ENCODE measurements at regions not wholly inside any gene's neighbourhood (a gene's known extent, or its start where the extent isn't known, plus 50 kb on each side); places are given as distances from the start of the nearest gene placed in this dataset.

DNA sequence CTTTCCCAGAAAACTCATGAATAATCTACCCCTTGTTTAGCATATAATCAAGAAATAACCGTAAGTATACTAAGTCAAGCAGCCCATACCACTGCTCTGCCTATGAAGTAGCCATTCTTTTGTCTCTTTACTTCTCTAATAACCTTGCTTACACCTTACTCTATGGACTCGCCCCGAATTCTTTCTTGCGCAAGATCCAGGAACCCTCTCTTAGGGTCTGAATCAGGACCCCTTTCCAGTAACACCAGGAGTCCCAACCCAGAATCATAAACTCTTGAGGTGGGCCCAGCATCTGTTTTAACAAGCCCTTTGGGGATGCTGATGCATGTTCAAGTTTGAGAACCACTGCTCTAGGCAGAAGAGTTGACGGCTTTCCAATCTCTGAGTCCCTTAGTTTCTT lies 119.6 kb downstream of the BEND2 start:
- Histone ChIP-seq H3K18ac (ENCODE audit: insufficient read length, low read depth, low read length) (no peak overlapping the region), H3K9me3 (ENCODE audit: control insufficient read depth, low read depth, low read length) (peaks cover 41% of the 10 kb centered on the region), H3K79me1 (ENCODE audit: insufficient read depth, low read depth, low read length, poor library complexity, severe bottlenecking) (no peaks in the 10 kb centered on the region), H2AK5ac (ENCODE audit: insufficient read length, low read length) (no peak overlapping the region), H4K20me1 (ENCODE audit: control insufficient read depth, insufficient read depth, insufficient read length) (no peaks in the 10 kb centered on the region), H3K9ac (ENCODE audit: extremely low read depth, insufficient read length, low read length) (no peak overlapping the region), H2AFZ (ENCODE audit: low read length) (no peak overlapping the region), H3K23ac (ENCODE audit: insufficient read length, low read depth, low read length) (no peak overlapping the region), H2BK12ac (ENCODE audit: insufficient read length, low read depth, low read length) (no peak overlapping the region), H3K4me2 (ENCODE audit: insufficient read depth, insufficient read length, low read length) (no peak overlapping the region), H3T11ph (ENCODE audit: low read length) (no peak overlapping the region), H3K4me1 (ENCODE audit: insufficient read depth, low read length) (no peaks in the 10 kb centered on the region; the same call in 1 of the 2 replicates), H3K56ac (ENCODE audit: insufficient read length, low read depth, low read length) (no peak overlapping the region), H2BK15ac (ENCODE audit: low read depth, low read length) (no peak overlapping the region), H3K14ac (ENCODE audit: insufficient read depth, low read length) (no peak overlapping the region), H3K27ac (ENCODE audit: insufficient read length, low read depth, low read length) (no peak overlapping the region), H2BK20ac (ENCODE audit: low read depth, low read length, poor library complexity, severe bottlenecking) (no peak overlapping the region), H4K8ac (replicated peaks; ENCODE audit: insufficient read length, low read depth, low read length) (no peak overlapping the region), H3K27me3 (ENCODE audit: insufficient read depth, low read length) (no peaks in the 10 kb centered on the region), H2BK5ac (ENCODE audit: insufficient read length, low read length) (no peak overlapping the region), H3K4ac (ENCODE audit: low read depth, low read length) (no peak overlapping the region), H2BK120ac (ENCODE audit: low read depth, low read length, poor library complexity, severe bottlenecking) (no peak overlapping the region), H3K23me2 (ENCODE audit: insufficient read length, low read depth, low read length, poor library complexity, severe bottlenecking) (no peaks in the 10 kb centered on the region), H4K5ac (ENCODE audit: insufficient read length, low read depth, low read length) (no peak overlapping the region), H4K91ac (ENCODE audit: insufficient read length, low read depth, low read length) (no peak overlapping the region), H3K79me2 (ENCODE audit: insufficient read depth, low read length) (no peaks in the 10 kb centered on the region; the same call in 1 of the 2 replicates)
- H3K9me3 Mint-ChIP-seq = peaks cover 70 to 73% of the 10 kb centered on the region in 2 experiments
- no CpG with 5 or more reads among the region's 5 CpGs for WGBS (ENCODE audit: extremely low coverage, insufficient read length, low lambda C conversion rate)
- no peak for DNase-seq
- peaks cover 15 to 29% of the 10 kb centered on the region in 2 experiments for H3K4me1 Mint-ChIP-seq
- peaks cover 1% of the 10 kb centered on the region for H3K27me3 Mint-ChIP-seq (ENCODE audit: low read depth)
- H3K27ac Mint-ChIP-seq = no peak overlapping the region
- TF ChIP-seq CTCF (conservative IDR thresholded peaks at IDR 0.05) = no peak
- H3K36me3 Mint-ChIP-seq (ENCODE audit: insufficient read depth in 1 of 3, low read depth in 3 of 3) = peaks cover 1 to 13% (median 10%) of the 10 kb centered on the region in 3 experiments; a peak in 6 of 7 replicates
- H3K4me3 Mint-ChIP-seq = no peak overlapping the region
